Caki2 (cell line): ENCODE measurements at regions not wholly inside any gene's neighbourhood (a gene's known extent, or its start where the extent isn't known, plus 50 kb on each side); places are given as distances from the start of the nearest gene placed in this dataset.
A peak's percentile ranks its signal among the peaks of the same experiment; 100 is the strongest.

Experiments
- DNase-seq: peaks from one replicate; pipeline ENCODE4 v3.0.0-alpha.2; 2015; ENCODE audit warnings: low read depth
- in situ Hi-C: cut with HindIII; loops from 2 replicates; pipeline ENCODE4 v1.10.0; 2016; ENCODE audit warnings: low sequenced_read_pairs, low pct_unique_long_range_greater_than_20kb, mixed read lengths

DNA sequence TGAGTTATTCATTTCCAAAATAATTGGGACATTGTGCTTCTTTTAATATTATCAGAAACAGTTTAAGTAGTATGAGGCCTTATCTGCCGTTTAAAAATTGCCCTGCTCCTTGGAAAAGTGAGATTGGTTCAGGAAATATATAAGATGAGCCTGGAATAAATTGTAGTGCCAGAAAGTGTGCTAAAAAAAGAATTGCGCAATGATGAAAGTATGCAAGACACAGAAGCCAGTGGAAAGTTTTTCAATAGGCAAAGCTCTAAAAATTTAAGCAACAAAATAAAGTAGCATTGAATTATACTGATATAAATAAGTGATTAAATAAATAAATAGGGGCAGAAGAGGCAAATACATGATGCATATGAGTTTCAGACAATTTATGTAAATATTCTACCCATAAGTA, 834.9 kb downstream of the BCL11B start:
- in situ Hi-C loops: no loop called here
- no peak for DNase-seq

DNA sequence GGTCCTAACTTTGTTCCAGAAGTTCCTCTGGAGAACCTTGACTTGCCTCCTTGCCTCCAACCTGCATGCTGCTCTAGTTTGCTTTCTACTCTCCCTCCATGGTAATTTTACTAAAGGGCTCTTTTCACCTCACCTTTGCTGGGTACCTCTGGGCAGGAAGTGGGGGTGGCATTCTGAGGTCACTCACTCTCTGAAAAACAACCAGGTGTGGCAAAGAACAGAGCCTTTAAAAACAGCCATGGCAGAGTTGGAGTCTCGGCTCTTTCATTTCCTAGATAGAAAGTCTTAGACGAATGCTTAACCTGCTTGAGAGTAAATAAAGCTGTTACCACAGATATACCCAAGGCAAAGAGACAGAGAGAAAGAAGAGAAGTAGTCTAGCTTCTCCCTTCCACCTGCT, 827.9 kb downstream of the BCL11B start:
- no peak for DNase-seq
- in situ Hi-C loops: no loop called here

DNA sequence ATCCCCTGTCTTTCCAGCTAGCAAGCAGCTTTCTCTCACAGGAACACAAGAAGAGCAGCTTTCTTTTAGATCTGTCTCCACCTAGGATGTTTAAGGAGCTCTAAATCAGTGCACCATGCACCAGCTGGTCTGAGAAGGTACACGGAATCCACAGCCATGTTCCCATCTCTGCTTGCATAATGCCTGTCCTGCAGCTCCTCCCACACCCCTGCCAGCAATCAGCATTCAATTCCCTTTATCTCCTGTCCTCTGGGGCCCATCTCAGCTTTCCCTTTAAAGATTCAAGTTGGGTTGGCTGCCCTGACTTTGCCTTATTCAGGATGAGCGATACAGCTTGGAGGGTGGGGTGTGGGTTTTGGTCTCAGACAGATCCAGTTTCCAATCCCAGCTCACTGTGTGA, 826.3 kb downstream of the BCL11B start:
- in situ Hi-C loops: no loop called here
- no peak for DNase-seq

DNA sequence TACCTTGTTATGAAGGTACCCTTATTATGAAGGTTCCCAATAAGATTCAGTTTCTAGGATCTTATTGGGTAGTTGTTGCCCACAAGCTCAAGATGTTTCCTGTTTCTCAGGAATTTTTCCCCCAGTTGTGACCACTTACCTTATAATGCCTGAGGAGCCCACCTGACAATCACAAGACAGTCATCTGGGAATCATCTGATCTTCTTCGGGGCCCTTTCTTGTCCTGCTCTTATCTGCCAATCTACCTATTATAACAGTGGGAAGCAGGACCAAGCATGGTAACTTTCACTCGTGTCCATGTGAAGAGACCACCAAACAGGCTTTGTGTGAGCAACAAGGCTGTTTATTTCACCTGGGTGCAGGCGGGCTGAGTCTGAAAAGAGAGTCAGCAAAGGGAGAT, 825.5 kb downstream of the BCL11B start:
- DNase-seq: no peak
- in situ Hi-C loops: no loop called here

DNA sequence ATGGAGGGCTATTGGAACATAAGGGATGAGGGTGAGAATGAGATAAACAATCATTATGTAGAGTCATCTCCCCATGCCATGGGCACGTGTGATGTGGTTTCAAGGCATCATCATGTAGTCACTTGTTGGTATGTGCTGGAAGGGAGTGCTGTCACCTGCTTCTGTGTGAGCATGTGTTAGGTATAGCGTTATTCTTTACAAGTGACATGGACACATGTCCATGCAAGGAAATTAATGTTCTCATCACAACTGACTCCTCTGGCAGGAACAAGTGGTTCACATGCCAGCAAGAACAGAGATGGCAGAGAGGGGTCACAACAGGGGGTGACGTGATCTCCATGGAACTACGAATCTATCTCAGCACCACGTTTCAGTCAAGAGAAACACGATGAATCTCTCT, 815.8 kb downstream of the BCL11B start:
- DNase-seq: no peak
- in situ Hi-C loops: no loop called here

DNA sequence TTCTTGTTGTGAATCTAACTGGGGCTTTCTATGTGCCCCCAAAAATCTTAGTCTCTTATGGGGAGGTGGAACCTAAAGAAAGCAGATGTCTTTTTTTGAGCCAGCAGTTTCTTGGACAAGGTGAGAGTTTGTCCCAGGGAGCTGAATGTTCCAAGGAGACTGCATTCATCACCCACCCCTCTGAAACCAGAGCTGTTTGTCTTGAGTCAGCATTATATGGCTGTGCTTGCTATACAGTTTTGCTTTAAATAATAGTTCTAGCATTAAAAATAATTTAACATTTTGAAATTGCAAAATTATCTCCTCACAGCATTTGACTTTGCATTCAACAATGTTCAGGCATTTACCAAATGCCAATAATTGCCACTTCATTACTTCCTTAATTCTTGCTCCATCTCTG, 813.3 kb downstream of the BCL11B start:
- no peak for DNase-seq
- in situ Hi-C loops: no loop called here

DNA sequence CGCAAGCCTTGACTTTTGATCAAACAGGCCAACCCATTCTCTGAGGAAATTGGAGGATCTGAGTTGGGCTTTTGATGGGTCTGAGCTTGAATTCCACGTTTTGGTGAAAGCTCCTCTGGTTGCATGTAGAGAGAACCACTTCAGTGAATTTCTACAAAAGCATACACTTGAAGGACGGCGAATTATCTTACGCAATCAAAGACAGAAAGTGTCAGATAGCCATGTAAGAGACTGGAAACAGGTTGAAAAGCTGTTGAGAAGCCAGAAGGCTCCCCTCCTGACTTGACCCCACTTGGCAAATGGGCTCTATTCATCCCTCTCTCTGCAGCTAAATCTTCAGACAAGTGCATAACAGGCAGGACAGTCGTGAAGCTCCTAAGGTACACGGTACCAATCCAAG, 809.1 kb downstream of the BCL11B start:
- no peak for DNase-seq
- in situ Hi-C loops: no loop called here

DNA sequence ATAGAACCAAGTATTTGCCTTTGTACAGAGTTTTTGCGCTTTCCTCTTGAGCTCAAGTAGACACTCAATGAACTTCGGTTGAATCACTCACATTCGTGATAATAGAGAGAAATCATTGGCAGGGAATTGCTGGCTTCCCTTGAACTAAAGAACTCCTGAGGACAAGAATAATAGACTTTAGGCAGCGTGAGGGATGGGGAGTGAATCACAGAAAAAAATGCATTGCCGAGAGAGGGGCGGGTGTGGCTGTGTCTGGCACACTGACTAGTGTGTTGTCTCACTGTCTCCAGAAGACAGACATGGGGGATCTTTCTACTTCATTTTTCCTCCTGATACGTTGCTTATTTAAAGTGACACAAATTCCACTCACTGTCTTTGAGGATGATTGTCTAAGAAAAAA, 805.2 kb downstream of the BCL11B start:
- in situ Hi-C loops: no loop called here
- DNase-seq: no peak

DNA sequence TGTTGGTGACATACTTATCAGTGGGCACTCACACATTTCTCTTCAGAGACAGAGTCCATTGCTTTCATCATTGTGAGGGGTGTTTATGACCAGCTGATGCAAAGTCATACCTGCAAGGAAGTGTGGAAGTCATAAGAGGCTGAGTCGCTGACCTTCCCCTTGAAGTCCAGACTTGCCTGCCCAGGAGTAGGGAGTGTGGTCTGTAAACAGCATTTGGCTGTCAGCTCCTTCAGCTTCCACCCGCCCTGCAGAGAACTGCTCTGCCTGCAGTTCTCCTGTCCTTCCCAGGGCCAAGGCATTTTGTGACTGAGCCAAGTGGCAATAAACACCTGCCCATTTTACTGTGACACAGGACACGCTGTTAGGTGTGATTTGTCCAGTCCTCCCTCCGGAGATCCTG, 801.3 kb downstream of the BCL11B start:
- in situ Hi-C loops: no loop called here
- no peak for DNase-seq

DNA sequence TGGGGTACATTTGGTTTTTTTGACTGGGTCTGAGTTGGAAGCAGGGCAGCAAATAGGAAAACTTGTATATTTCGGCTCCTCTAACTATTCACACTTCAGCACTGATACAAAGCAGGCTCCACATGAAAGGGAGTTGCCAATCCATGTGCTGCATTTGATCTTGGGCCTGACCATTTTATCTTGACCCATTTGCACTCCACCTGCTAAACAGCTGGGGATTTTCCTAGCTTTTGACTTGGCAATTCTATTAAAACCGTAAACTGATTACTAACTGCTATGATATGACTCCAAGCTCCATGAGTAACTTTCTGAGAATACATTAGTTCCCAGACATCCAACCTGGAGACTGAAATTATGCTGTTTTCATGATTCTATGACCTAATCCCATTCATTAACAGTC, 797.1 kb downstream of the BCL11B start:
- DNase-seq: no peak
- in situ Hi-C loops: no loop called here

DNA sequence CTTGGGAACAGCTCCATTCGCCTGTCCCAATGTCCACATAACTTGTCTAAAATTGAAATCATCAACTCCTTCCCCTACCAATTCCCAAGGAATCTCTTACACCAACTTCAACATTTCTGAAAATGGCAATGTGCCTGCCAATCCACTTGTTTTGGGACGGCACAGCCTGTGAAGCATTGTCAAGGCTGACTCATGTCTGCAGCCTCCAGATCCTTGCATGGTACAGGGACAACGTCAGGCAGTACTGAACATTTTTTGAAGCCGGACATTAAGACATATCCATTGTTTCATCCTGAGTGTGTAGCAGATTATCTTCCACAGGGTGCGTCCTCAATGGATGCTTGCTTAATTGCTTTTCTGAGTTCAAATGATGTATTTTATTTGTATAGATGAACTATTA, 794.1 kb downstream of the BCL11B start:
- in situ Hi-C loops: no loop called here
- no peak for DNase-seq

DNA sequence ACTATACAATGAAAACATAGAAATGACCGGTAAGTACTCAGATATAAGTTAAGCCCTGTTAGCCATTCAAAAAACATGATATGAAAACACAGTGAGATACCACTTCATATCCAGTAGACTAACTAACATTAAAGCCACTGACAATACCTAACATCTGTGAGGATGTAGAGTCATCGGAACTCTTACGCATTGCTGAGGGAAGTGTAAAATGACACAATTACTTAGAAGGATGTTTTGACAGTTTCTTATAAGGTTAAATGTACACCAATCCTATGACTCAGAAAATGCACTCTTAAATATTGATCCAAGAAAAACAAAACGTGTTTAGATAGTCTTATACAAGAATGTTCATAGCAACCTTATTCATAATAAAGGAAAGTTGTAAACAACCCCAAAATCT, 782.9 kb downstream of the BCL11B start:
- in situ Hi-C loops: no loop called here
- DNase-seq: no peak

DNA sequence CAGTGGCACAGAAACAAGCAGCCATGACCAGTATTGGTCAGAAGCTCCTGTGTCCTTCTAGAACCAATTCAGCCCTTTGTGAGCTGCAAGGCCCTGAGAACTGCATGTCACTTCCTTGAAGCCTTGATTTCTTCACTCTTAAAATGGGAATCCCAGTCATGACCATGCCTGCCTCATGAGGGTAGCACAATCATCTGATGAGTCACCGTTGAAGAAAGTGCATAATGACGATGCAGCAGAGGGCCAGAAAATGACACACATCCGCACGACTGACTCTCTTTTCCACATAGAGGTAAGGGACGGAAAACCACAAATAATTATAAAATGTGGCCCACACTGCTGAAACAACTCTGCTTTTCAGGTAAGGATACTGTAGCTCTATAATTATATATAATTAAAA, 777.4 kb downstream of the BCL11B start:
- in situ Hi-C loops: no loop called here
- DNase-seq: peak; percentile 3

DNA sequence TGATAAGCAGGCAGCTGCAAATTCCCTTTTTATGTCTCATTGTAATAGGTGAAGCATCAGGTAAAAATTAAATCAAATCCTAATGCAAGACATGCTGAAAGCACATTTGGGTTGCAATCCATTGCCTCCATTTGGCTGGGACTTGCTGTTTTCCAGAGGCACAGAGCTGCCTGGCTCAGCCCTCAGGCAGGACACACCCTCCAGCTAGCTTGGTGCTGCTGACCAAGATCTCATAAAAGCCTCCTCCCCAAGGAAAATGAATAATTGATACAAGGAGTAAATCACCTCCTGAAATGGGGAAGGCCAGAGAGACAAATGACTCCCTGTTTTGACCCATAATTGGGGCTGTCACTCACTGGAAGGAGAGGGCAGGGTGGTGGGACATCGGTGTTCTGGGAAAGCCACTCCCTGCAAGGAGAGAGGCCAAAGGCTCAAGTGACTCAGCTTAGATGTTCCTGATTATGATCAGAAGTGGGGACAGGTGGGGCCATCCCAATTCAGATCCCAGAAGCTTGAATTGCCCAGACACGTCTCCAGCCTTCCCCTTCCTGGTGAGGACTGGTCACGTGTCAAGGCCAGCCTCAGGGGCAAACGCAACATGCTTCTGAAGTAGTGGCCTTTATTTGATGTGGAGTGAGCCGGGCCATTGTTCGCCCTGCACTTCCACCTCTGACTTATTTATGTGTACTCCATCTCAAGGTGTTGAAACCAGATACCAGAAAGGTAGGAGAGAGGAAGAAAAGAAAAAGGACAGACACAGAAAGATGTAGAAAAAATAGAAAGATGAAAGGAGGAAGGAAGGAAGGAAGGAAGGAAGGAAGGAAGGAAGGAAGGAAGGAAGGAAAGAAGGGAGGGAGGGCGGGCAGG, 773.7 kb downstream of the BCL11B start:
- in situ Hi-C loops: no loop called here
- DNase-seq: no peak

DNA sequence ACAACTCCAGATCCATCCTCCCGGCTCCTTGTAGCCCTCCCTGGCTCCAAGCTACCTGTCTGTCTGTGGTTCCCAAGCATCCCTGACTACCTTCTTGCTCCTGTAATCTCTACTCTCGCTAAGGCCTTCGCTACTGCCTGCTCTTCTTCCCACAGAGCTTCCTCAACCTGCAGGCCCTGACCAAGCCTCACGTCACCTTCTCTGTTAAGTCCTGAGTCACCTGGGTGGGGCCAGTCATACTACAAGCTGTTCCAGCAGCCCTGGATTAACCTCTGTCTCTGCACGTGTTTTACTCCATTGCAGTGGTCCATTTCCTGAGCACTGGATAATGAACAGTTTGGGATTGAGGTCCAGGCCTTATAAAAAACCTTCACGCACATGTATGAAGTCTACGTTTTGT, 770.7 kb downstream of the BCL11B start:
- no peak for DNase-seq

DNA sequence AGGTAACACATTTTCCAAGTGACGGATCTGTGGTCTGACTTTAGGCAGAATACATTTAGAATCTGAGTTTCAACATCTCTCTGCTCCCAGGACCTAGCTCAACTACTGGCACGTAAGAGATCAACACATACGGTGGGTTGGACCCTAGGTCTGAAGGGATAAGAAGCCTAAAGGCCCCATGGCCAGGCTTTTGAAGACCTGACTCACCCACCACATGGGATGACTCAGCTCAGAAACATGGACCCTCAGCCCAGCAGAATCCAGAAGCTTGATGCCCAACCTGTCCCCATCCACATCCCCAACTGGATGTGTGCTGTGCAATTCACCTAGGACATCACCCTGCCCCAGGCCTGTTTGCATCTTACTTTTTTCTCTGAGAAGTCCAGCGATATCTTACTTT, 770.2 kb downstream of the BCL11B start:
- no peak for DNase-seq
- in situ Hi-C loops: no loop called here

More for the DNA sequence above, 770.7 kb downstream of the BCL11B start:
- in situ Hi-C loops: no loop called here

DNA sequence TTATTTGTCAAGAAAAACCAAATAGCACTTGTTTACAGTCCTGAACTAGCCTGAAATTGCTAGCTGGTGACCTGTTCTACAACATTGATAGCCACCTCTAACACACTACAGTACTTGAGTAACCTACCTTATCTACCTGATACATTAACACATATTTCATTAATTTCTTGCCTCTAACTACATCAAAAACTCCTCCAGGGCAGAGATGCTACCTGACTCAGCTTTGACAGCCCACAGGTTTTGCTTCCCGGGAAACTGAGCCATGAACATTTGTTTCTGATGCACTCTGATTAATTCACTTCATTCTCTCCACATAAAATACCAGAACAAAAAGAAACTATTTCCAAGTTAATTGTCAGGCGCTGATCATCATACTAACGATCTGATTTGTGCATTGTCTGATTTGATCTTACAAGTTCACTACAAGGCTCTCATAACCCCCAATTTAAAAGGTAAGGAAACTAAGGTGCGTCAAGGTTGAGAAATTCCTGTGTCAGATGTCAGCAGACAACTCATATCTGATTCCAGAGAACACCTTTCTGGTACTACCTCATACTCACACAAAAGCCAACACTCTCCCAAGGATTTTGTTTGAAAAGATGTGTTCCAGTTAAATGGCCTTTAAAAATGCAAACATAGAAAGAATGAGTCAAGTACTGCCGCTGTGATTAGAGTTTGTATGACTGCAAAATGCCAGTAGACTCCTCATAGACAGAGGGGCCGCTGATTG, 768.7 kb downstream of the BCL11B start:
- no peak for DNase-seq
- in situ Hi-C loops: no loop called here

DNA sequence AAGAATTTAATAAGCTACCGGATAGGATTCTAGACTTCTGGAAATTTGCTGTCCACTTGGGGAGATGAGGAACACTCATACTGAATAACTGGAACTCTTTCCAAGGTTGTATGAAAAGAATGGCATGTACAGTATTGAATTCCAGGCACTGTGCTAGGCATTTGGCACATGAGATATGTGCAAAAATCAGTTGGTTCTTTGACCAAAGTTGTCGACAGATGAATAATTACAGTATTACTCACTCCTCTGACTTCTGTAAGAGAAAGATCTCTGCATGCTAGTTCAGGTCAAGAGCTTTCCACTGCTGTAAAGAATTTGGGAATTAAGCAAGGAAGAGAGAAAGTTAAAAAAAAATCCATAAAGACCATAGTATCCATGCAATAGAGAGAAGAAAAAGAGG, 764.7 kb downstream of the BCL11B start:
- no peak for DNase-seq
- in situ Hi-C loops: no loop called here

DNA sequence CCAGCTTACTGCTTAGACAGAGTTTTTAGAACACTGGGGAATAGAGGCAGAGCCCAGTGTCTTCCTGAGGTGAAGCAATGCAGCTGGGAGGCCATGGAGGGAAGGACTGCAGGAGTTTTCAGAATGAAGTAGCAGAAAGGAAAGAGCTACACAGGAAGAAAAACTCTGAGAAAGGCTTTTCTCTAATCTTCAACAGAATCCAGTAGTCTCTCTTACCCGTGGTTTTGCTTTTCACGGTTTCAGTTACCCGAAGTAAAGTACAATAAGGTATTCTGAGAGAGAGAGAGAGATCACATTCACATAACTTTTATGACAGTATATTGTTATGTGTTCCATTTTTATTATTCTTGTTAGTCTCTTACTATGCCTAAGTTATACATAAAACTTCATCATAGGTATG, 761.6 kb downstream of the BCL11B start:
- DNase-seq: no peak
- in situ Hi-C loops: no loop called here
